OCI-LY7 (cell line): ENCODE measurements at regions not wholly inside any gene's neighbourhood (a gene's known extent, or its start where the extent isn't known, plus 50 kb on each side); places are given as distances from the start of the nearest gene placed in this dataset.

Experiments
- BruUV-seq: library from RNA; stranded (reverse); fragments of 400-500 nt; replicated peaks from 2 replicates; lab custom pipeline; 2021; lab: Mats Ljungman, UMichigan
- CTCF ChIA-PET: fragments of 300-600 bp; sonication (Branson Sonifier 250); formaldehyde crosslinking; loops from one replicate; lab custom pipeline; 2022; ENCODE audit warnings: antibody characterized with exemption; ENCODE audit not compliant: unreplicated experiment; lab: Charles Lee
- POLR2A ChIA-PET: fragments of 300-600 bp; sonication (Branson Sonifier 250); formaldehyde crosslinking; loops from one replicate; lab custom pipeline; 2022; ENCODE audit warnings: antibody characterized with exemption; lab: Charles Lee
- DNase-seq: peaks from one replicate; pipeline ENCODE4 v3.0.0-alpha.2; 2015; ENCODE audit warnings: low spot score
- H2AFZ ChIP-seq: fragments of 200-600 bp; sonication (generic), shearing (Covaris generic); 2 replicates; pipeline ENCODE4 v1.6.1; 2014; ENCODE audit warnings: mild to moderate bottlenecking, antibody characterized with exemption, low read length, moderate library complexity
- H3K27ac ChIP-seq: fragments of 200-600 bp; sonication (generic); 2 replicates; pipeline ENCODE4 v1.5.1; 2014; ENCODE audit warnings: mixed run types, low read depth, mild to moderate bottlenecking, moderate library complexity, low read length, inconsistent platforms; ENCODE audit not compliant: poor library complexity, severe bottlenecking
- H3K36me3 ChIP-seq: fragments of 200-600 bp; sonication (generic); 2 replicates; pipeline ENCODE4 v1.6.1; 2014; ENCODE audit warnings: mild to moderate bottlenecking, antibody characterized with exemption, low read length, moderate library complexity, mixed read lengths; ENCODE audit not compliant: insufficient read depth
- H3K4me1 ChIP-seq: fragments of 200-600 bp; sonication (generic); 2 replicates; pipeline ENCODE4 v1.5.1; 2014; ENCODE audit warnings: mild to moderate bottlenecking, low read length; ENCODE audit not compliant: insufficient read depth, poor library complexity, severe bottlenecking
- H3K4me2 ChIP-seq: fragments of 200-600 bp; sonication (generic); 2 replicates; pipeline ENCODE4 v1.6.1; 2014; ENCODE audit warnings: mild to moderate bottlenecking, low read length
- H3K4me3 ChIP-seq: fragments of 200-600 bp; sonication (generic); 2 replicates; pipeline ENCODE4 v1.5.1; 2014; ENCODE audit warnings: mild to moderate bottlenecking, low read depth, low read length; ENCODE audit not compliant: poor library complexity, severe bottlenecking
- H3K79me2 ChIP-seq: fragments of 200-600 bp; sonication (generic); 2 replicates; pipeline ENCODE4 v1.6.1; 2016; ENCODE audit warnings: low read depth, mild to moderate bottlenecking, low read length, moderate library complexity, mixed read lengths; ENCODE audit not compliant: insufficient read depth
- H3K9me2 ChIP-seq: fragments of 200-600 bp; sonication (generic); 2 replicates; pipeline ENCODE4 v1.6.1; 2016; ENCODE audit warnings: mild to moderate bottlenecking, low read length, mixed read lengths; ENCODE audit not compliant: insufficient read depth
- H3K9me3 ChIP-seq: fragments of 200-600 bp; sonication (generic); 2 replicates; pipeline ENCODE4 v1.6.1; 2014; ENCODE audit warnings: mild to moderate bottlenecking, mixed run types, low read length, mixed read lengths
- H4K20me1 ChIP-seq: fragments of 200-600 bp; sonication (generic); 2 replicates; pipeline ENCODE4 v1.6.1; 2014; ENCODE audit warnings: mild to moderate bottlenecking, antibody characterized with exemption, low read length, moderate library complexity, mixed read lengths; ENCODE audit not compliant: insufficient read depth
- EZH2phosphoT487 ChIP-seq: fragments of 200-600 bp; sonication (generic); IDR thresholded peaks from 2 replicates; pipeline ENCODE4 v1.6.1; 2018; ENCODE audit warnings: low read depth, borderline replicate concordance, mild to moderate bottlenecking, mixed run types, antibody characterized with exemption, low read length, moderate library complexity, mixed read lengths
- intact Hi-C: fragments of 100-400 bp; cut with micrococcal nuclease; formaldehyde crosslinking; loops from one replicate; pipeline ENCODE4 v1.10.0; 2022; ENCODE audit not compliant: unreplicated experiment
- TF ChIP-seq, protein P1 (sequence below): fragments of 200-600 bp; sonication (generic); conservative IDR thresholded peaks from 2 replicates; pipeline ENCODE4 v1.5.1; 2014; ENCODE audit warnings: mild to moderate bottlenecking, antibody characterized with exemption, low read length, moderate library complexity, mixed read lengths

DNA sequence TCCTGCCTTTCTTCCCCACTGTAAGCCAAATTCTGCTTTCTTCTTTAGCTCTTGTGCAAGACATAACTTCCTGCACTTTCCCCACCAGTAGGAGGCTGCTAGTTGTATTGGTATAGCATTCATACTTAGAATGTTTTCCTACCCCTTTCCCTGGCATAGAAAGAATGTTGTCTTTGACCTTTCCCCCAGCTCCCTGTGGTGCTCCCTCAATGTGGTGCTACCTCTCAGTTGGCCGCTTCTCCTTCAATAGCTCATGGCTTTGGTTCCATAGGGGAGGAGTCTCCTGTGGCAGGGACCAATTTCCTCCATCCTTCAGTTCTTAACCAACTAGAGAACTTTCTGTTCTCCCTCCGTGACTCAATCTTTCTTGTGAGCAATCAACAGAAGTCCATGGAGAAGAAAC, 67.5 kb upstream of the AKAP13 start:
- H3K9me2 ChIP-seq = no peaks in the 10 kb centered on the region
- intact Hi-C loops = no loop called here
- peaks cover 8% of the 10 kb centered on the region for H3K4me1 ChIP-seq
- H3K9me3 ChIP-seq = no peaks in the 10 kb centered on the region
- BruUV-seq = no TSS peak
- H3K79me2 ChIP-seq = no peaks in the 10 kb centered on the region
- H3K27ac ChIP-seq = no peak overlapping the region
- H3K4me2 ChIP-seq = no peak overlapping the region
- H3K36me3 ChIP-seq = peaks cover 7% of the 10 kb centered on the region; the same call in 1 of the 2 replicates
- ChIA-PET POLR2A (interaction anchor here (0.8 to 1.8 kb wide), 4 partner anchors 9 to 179 kb away, joined by 3 to 9 read pairs (median 3); no protein-coding TSS in a partner anchor), CTCF (interaction anchor here (1.4 kb wide), 1 partner anchor 101 kb away, joined by 4 read pairs; no protein-coding TSS in a partner anchor)
- no peak for DNase-seq
- TF ChIP-seq, protein P1, sequence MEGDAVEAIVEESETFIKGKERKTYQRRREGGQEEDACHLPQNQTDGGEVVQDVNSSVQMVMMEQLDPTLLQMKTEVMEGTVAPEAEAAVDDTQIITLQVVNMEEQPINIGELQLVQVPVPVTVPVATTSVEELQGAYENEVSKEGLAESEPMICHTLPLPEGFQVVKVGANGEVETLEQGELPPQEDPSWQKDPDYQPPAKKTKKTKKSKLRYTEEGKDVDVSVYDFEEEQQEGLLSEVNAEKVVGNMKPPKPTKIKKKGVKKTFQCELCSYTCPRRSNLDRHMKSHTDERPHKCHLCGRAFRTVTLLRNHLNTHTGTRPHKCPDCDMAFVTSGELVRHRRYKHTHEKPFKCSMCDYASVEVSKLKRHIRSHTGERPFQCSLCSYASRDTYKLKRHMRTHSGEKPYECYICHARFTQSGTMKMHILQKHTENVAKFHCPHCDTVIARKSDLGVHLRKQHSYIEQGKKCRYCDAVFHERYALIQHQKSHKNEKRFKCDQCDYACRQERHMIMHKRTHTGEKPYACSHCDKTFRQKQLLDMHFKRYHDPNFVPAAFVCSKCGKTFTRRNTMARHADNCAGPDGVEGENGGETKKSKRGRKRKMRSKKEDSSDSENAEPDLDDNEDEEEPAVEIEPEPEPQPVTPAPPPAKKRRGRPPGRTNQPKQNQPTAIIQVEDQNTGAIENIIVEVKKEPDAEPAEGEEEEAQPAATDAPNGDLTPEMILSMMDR = no peak
- H3K4me3 ChIP-seq = no peak overlapping the region
- H2AFZ ChIP-seq = no peak overlapping the region
- no peaks in the 10 kb centered on the region for H4K20me1 ChIP-seq

GRCh38 chr15:85313339-85313738, 67.1 kb upstream of the AKAP13 start:
- H3K4me3 ChIP-seq = no peak overlapping the region
- DNase-seq = no peak
- H3K4me2 ChIP-seq = no peak overlapping the region
- intact Hi-C loops = no loop called here
- no peaks in the 10 kb centered on the region for H4K20me1 ChIP-seq
- H2AFZ ChIP-seq = no peak overlapping the region
- H3K27ac ChIP-seq = no peak overlapping the region
- no peaks in the 10 kb centered on the region for H3K9me2 ChIP-seq
- H3K9me3 ChIP-seq = no peaks in the 10 kb centered on the region
- H3K36me3 ChIP-seq = peaks cover 7% of the 10 kb centered on the region; the same call in 1 of the 2 replicates
- TF ChIP-seq EZH2phosphoT487 = no peak
- TF ChIP-seq, protein P1 = no peak
- no peaks in the 10 kb centered on the region for H3K79me2 ChIP-seq
- peaks cover 12% of the 10 kb centered on the region for H3K4me1 ChIP-seq
- ChIA-PET POLR2A (interaction anchor here (0.8 to 1.8 kb wide), 3 partner anchors 12 to 17 kb away, joined by 3 to 9 read pairs (median 3); no protein-coding TSS in a partner anchor), CTCF (interaction anchor here (1.4 kb wide), 1 partner anchor 100 kb away, joined by 4 read pairs; no protein-coding TSS in a partner anchor)
- BruUV-seq = no TSS peak

DNA sequence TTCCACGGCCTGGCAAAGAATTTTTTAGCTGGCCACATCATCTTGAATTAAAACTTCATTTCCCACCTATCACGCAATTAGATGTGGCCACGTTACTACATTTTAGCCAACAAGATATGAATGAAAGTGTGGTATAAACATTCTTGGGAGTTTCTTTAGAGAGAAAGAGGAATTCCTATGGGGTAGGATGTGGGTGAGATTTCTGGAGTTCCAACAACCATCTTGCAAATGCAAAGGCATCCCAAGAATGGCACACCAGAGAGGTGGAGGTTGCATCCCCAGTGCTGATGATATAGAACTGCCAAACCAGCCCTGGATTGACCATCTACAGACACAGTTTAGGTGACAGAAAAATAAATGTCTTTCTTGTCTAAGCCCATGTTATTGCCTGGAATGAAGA, 66.3 kb upstream of the AKAP13 start:
- POLR2A ChIA-PET = interaction anchor here (0.9 to 5.8 kb wide), 3 partner anchors 14 to 16 kb away, joined by 3 to 68 read pairs (median 9); no protein-coding TSS in a partner anchor
- peaks cover 7% of the 10 kb centered on the region; the same call in 1 of the 2 replicates for H3K36me3 ChIP-seq
- intact Hi-C loops = no loop called here
- no peak overlapping the region for H3K4me2 ChIP-seq
- H3K9me2 ChIP-seq = no peaks in the 10 kb centered on the region
- DNase-seq = no peak
- no peak overlapping the region for H2AFZ ChIP-seq
- TF ChIP-seq EZH2phosphoT487 = no peak
- TF ChIP-seq, protein P1 = no peak
- peaks cover 18% of the 10 kb centered on the region for H3K4me1 ChIP-seq
- CTCF ChIA-PET = no interaction called here
- H4K20me1 ChIP-seq = no peaks in the 10 kb centered on the region
- no peak overlapping the region for H3K4me3 ChIP-seq
- H3K79me2 ChIP-seq = no peaks in the 10 kb centered on the region
- no peaks in the 10 kb centered on the region for H3K9me3 ChIP-seq
- BruUV-seq = no TSS peak
- H3K27ac ChIP-seq = no peak overlapping the region
